ENCODE measurements at regions not wholly inside any gene's neighbourhood (a gene's known extent, or its start where the extent isn't known, plus 50 kb on each side); places are given as distances from the start of the nearest gene placed in this dataset.
"Not testable (repeated sequence)": the region's sequence is repeated elsewhere in the genome, so short reads cannot be mapped to it uniquely, and the experiment has no call there.

GRCh38 chrX:65838674-65839073 lies 171.2 kb downstream of the MSN start:
- DNase-seq (no peak), ATAC-seq (peak; percentile 53)
- intact Hi-C loops (cut with DNase I, micrococcal nuclease) = no loop called here

GRCh38 chrX:65837875-65838549 lies 170.6 kb downstream of the MSN start:
- intact Hi-C loops (cut with DNase I, micrococcal nuclease) = no loop called here
- ATAC-seq (no peak), DNase-seq (no peak)

GRCh38 chrX:65831268-65831667 lies 163.8 kb downstream of the MSN start:
- intact Hi-C loops (cut with DNase I, micrococcal nuclease) = no loop called here
- ATAC-seq = no peak
- DNase-seq = no peak

- DNase-seq = no peak
- intact Hi-C loops (cut with DNase I, micrococcal nuclease) = no loop called here
- ATAC-seq = no peak
These were observed 161.1 kb downstream of the MSN start for GRCh38 chrX:65828599-65828998.

GRCh38 chrX:65825226-65825625 lies 157.8 kb downstream of the MSN start:
- ATAC-seq; intact Hi-C loops (cut with DNase I, micrococcal nuclease); DNase-seq: not testable (repeated sequence)

GRCh38 chrX:65821721-65822496 lies 154.5 kb downstream of the MSN start:
- intact Hi-C loops (cut with DNase I, micrococcal nuclease) = no loop called here
- DNase-seq (peak; percentile 39 to 55), ATAC-seq (peak; percentile 91)

- intact Hi-C loops (cut with DNase I, micrococcal nuclease); ATAC-seq; DNase-seq: not testable (repeated sequence)
These were observed 152.5 kb downstream of the MSN start for GRCh38 chrX:65819983-65820382.

GRCh38 chrX:65813245-65813644 lies 145.8 kb downstream of the MSN start:
- ATAC-seq (no peak), DNase-seq (no peak)
- intact Hi-C loops (cut with DNase I, micrococcal nuclease) = no loop called here

- ATAC-seq (no peak), DNase-seq (no peak)
- intact Hi-C loops (cut with DNase I, micrococcal nuclease) = no loop called here
These were observed 144.2 kb downstream of the MSN start for GRCh38 chrX:65811558-65812228.

Data from left colon (tissue), 2 donors.